HepG2 (cell line): ENCODE measurements at regions not wholly inside any gene's neighbourhood (a gene's known extent, or its start where the extent isn't known, plus 50 kb on each side); places are given as distances from the start of the nearest gene placed in this dataset.

ENCODE experiments used
- ATAC-seq: fragments of 200-7000 bp; cut with Tn5 transposase; 3 replicates; pipeline ENCODE4 v1.9.1; 2020; ENCODE audit warnings: mild to moderate bottlenecking, moderate library complexity
- BruUV-seq: library from RNA; stranded (reverse); fragments of 400-500 nt; replicated peaks from 2 replicates; lab custom pipeline; 2021; lab: Mats Ljungman, UMichigan
- CTCF ChIA-PET: fragments of 300-600 bp; formaldehyde crosslinking; extraction: SDS; loops from one replicate; lab custom pipeline; 2021; ENCODE audit warnings: low total read pairs, inconsistent platforms, low intra/inter-chr PET ratio; lab: Yijun Ruan, JAX
- POLR2A ChIA-PET: fragments of 350-600 bp; sonication (Branson Sonifier 250); formaldehyde crosslinking; loops from one replicate; lab custom pipeline; 2020; ENCODE audit warnings: antibody characterized with exemption, inconsistent platforms; lab: Yijun Ruan, JAX
- DNase-seq: peaks from one replicate; pipeline ENCODE4 v3.0.0-alpha.2; 2015; ENCODE audit warnings: low spot score
- FAIRE-seq: peaks from 3 replicates; lab custom pipeline; 2011; peaks lifted over from hg19 to GRCh38; lab: Jason Lieb, UNC
- H2AFZ ChIP-seq: one replicate; pipeline ENCODE4 v1.6.1; 2011; ENCODE audit warnings: low read length, inconsistent platforms
- H3K27ac ChIP-seq: fragments of 300-600 bp; 3 replicates; pipeline ENCODE4 v1.8.0; 2011; ENCODE audit warnings: mixed run types, mild to moderate bottlenecking, mixed read lengths, low read length, inconsistent platforms; ENCODE audit not compliant: insufficient read depth; ENCODE audit errors: extremely low read length
- H3K27me3 ChIP-seq, 2 experiments: fragments of 200-600 bp in 1 of 2; 2 replicates in 1 of 2; 3 replicates in 1 of 2; pipeline versions ENCODE4 v1.6.0 to v1.8.0; 2011; ENCODE audit warnings: low read length in 2 of 2, mild to moderate bottlenecking in 2 of 2, moderate library complexity in 2 of 2, inconsistent platforms in 1 of 2; ENCODE audit not compliant: insufficient read depth in 2 of 2, control insufficient read depth in 1 of 2
- H3K36me3 ChIP-seq, 2 experiments: fragments of 200-600 bp in 1 of 2; replicated peaks in 1 of 2; 2 replicates in 1 of 2; 3 replicates in 1 of 2; pipeline versions ENCODE4 v1.5.1 to v1.8.0; 2011; ENCODE audit warnings: low read length in 2 of 2, inconsistent platforms in 1 of 2; ENCODE audit not compliant: insufficient read depth in 2 of 2, control insufficient read depth in 1 of 2
- H3K4me1 ChIP-seq: 2 replicates; pipeline ENCODE4 v1.5.1; 2012; ENCODE audit warnings: low read length, inconsistent platforms; ENCODE audit not compliant: insufficient read depth
- H3K4me2 ChIP-seq: 2 replicates; pipeline ENCODE4 v1.6.0; 2011; ENCODE audit warnings: low read depth, low read length, inconsistent platforms
- H3K4me3 ChIP-seq, 3 experiments: fragments of 200-600 bp in 1 of 3; sonication (generic), shearing (Covaris generic) in 1 of 3; replicated peaks in 1 of 3; 2 replicates each; pipeline ENCODE4 v1.5.1; 2011 to 2016; ENCODE audit warnings: low read length in 3 of 3, inconsistent platforms in 2 of 3, low read depth in 2 of 3, mild to moderate bottlenecking in 2 of 3, control low read depth in 1 of 3, mixed read lengths in 1 of 3; ENCODE audit not compliant: insufficient read depth in 1 of 3
- H3K79me2 ChIP-seq: one replicate; pipeline ENCODE4 v1.6.1; 2011; ENCODE audit warnings: low read length, inconsistent platforms; ENCODE audit not compliant: insufficient read depth
- H3K9ac ChIP-seq: 2 replicates; pipeline ENCODE4 v1.6.0; 2011; ENCODE audit warnings: mild to moderate bottlenecking, low read depth, low read length, inconsistent platforms; ENCODE audit not compliant: insufficient read depth
- H3K9me3 ChIP-seq: 2 replicates; pipeline ENCODE4 v1.5.1; 2012; ENCODE audit warnings: mild to moderate bottlenecking, low read length
- H4K20me1 ChIP-seq: 2 replicates; pipeline ENCODE4 v1.6.0; 2011; ENCODE audit warnings: inconsistent platforms, mild to moderate bottlenecking, low read length, moderate library complexity; ENCODE audit not compliant: insufficient read depth
- CBFB ChIP-seq: sonication (generic); formaldehyde crosslinking; IDR thresholded peaks from 2 replicates; pipeline ENCODE4 v1.4.0; 2020; ENCODE audit warnings: missing genetic modification reagents
- CEBPB ChIP-seq: IDR thresholded peaks from 2 replicates; pipeline ENCODE4 v1.6.1; 2011; ENCODE audit warnings: low read depth, low read length, improper control_type of control experiment, borderline replicate concordance
- FOXC1 ChIP-seq: sonication (generic); formaldehyde crosslinking; IDR thresholded peaks from 2 replicates; pipeline ENCODE4 v1.8.0; 2022; ENCODE audit warnings: mild to moderate bottlenecking, missing genetic modification reagents, borderline replicate concordance
- GTF2F1 ChIP-seq: fragments of 150-350 bp; IDR thresholded peaks from 2 replicates; pipeline ENCODE4 v1.6.1; 2014; ENCODE audit warnings: low read length
- GZF1 ChIP-seq: sonication (generic); formaldehyde crosslinking; IDR thresholded peaks from 2 replicates; pipeline ENCODE4 v1.5.1; 2020; ENCODE audit warnings: mild to moderate bottlenecking, missing genetic modification reagents
- HNRNPH1 ChIP-seq: fragments of 200-400 bp; formaldehyde crosslinking; optimal IDR thresholded peaks from 2 replicates; pipeline ENCODE3; 2017; ENCODE audit warnings: mild to moderate bottlenecking, low read depth, low read length
- HNRNPUL1 ChIP-seq: fragments of 200-400 bp; formaldehyde crosslinking; IDR thresholded peaks from 2 replicates; pipeline ENCODE4 v1.6.1; 2017; ENCODE audit warnings: low read depth, mild to moderate bottlenecking, low read length, moderate library complexity
- KDM1A ChIP-seq: IDR thresholded peaks from 2 replicates; pipeline ENCODE4 v1.6.1; 2016; ENCODE audit warnings: missing compliant biosample characterization
- MBD4 ChIP-seq: IDR thresholded peaks from 2 replicates; pipeline ENCODE4 v1.6.1; 2012; ENCODE audit warnings: low read length, inconsistent platforms, borderline replicate concordance
- POLR2AphosphoS2 ChIP-seq: IDR thresholded peaks from 2 replicates; pipeline ENCODE4 v1.6.1; 2011; ENCODE audit warnings: low read depth, low read length, improper control_type of control experiment
- ZNF7 ChIP-seq: IDR thresholded peaks from 2 replicates; pipeline ENCODE4 v1.6.1; 2016; ENCODE audit warnings: missing biosample characterization, missing genetic modification reagents
- ZNF878 ChIP-seq: sonication (generic); formaldehyde crosslinking; IDR thresholded peaks from 2 replicates; pipeline ENCODE4 v1.8.1; 2023; ENCODE audit warnings: mild to moderate bottlenecking, missing genetic modification reagents, moderate library complexity
- WGBS: methylation state at CpG from one replicate; pipeline ENCODE4 v1.1.6; 2017; ENCODE audit warnings: low lambda C conversion rate; 5-methylcytosine and 5-hydroxymethylcytosine counted together
- in situ Hi-C: cut with HindIII; loops from 2 replicates; pipeline ENCODE4 v1.10.0; 2017; ENCODE audit warnings: low pct_unique_long_range_greater_than_20kb; ENCODE audit not compliant: extremely low pct_ligation_motif_present
- intact Hi-C: fragments of 100-400 bp; cut with micrococcal nuclease; formaldehyde crosslinking; loops from one replicate; pipeline ENCODE4 v1.10.0; 2022; ENCODE audit not compliant: unreplicated experiment
- TF ChIP-seq, protein P1 (sequence below): sonication (generic); formaldehyde crosslinking; IDR thresholded peaks from 2 replicates; pipeline ENCODE4 v1.5.1; 2020; ENCODE audit warnings: mild to moderate bottlenecking, missing genetic modification reagents, moderate library complexity
- TF ChIP-seq, protein P2 (sequence below): sonication (generic); formaldehyde crosslinking; IDR thresholded peaks from 2 replicates; pipeline ENCODE4 v1.5.1; 2020; ENCODE audit warnings: missing genetic modification reagents, mild to moderate bottlenecking, borderline replicate concordance

DNA sequence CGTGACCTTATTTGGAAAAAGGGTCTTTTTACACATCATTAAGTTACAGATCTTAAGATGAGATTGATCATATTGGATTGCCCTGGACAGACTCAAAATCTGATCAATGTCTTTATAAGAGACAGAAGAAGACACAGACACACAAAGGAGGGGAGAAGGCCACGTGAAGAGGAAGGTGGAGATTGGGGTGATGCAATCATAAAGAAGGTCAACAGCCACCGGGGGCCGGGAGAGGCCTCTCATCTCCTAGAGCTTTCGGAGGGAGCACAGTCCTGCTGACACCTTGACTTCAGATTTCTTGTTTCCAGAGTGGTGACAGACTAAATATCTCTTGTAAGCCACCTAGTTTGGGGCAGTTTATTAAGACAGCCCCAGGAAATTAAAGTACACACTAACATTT, 204.6 kb upstream of the CSF3R start:
- no peaks in the 10 kb centered on the region for H3K4me1 ChIP-seq
- no peak overlapping the region for H3K4me2 ChIP-seq
- H3K27ac ChIP-seq = no peak overlapping the region
- no peaks in the 10 kb centered on the region for H3K79me2 ChIP-seq
- ChIA-PET POLR2A (no interaction called here), CTCF (no interaction called here)
- DNase-seq = no peak
- no TSS peak for BruUV-seq
- no peaks in the 10 kb centered on the region for H4K20me1 ChIP-seq
- ATAC-seq = no peak
- no peak for TF ChIP-seq ZNF7
- peak; percentile 39; the same call in 1 of the 2 replicates for TF ChIP-seq CEBPB
- intact Hi-C loops = no loop called here
- in situ Hi-C loops = no loop called here
- peaks cover 0 to 13% of the 10 kb centered on the region in 2 experiments; a peak in 3 of 5 replicates for H3K27me3 ChIP-seq
- 1% methylated on average over 4 of the region's 5 CpGs for WGBS
- no peak overlapping the region for H2AFZ ChIP-seq
- H3K4me3 ChIP-seq = no peak overlapping the region
- no peaks in the 10 kb centered on the region for H3K36me3 ChIP-seq
- no peak for FAIRE-seq
- no peaks in the 10 kb centered on the region for H3K9me3 ChIP-seq
- no peak overlapping the region for H3K9ac ChIP-seq

GRCh38 chr1:36675931-36676562, 193.3 kb upstream of the CSF3R start:
- in situ Hi-C loops = no loop called here
- no peak for FAIRE-seq
- intact Hi-C loops = no loop called here
- WGBS = 18% methylated on average over 6 of the region's 6 CpGs
- no peak overlapping the region for H2AFZ ChIP-seq
- peaks cover 0 to 13% of the 10 kb centered on the region in 2 experiments; a peak in 2 of 5 replicates for H3K27me3 ChIP-seq
- no peaks in the 10 kb centered on the region for H3K9me3 ChIP-seq
- no peak overlapping the region for H3K9ac ChIP-seq
- H3K4me1 ChIP-seq = no peaks in the 10 kb centered on the region
- H3K36me3 ChIP-seq = no peaks in the 10 kb centered on the region
- no peak overlapping the region for H3K4me3 ChIP-seq
- no peak overlapping the region for H3K27ac ChIP-seq
- ChIA-PET CTCF (no interaction called here), POLR2A (no interaction called here)
- DNase-seq = no peak
- H3K4me2 ChIP-seq = no peak overlapping the region
- no peaks in the 10 kb centered on the region for H3K79me2 ChIP-seq
- ATAC-seq = no peak
- no TSS peak for BruUV-seq
- H4K20me1 ChIP-seq = no peaks in the 10 kb centered on the region
- no peak for TF ChIP-seq HNRNPH1
- TF ChIP-seq, protein P1, sequence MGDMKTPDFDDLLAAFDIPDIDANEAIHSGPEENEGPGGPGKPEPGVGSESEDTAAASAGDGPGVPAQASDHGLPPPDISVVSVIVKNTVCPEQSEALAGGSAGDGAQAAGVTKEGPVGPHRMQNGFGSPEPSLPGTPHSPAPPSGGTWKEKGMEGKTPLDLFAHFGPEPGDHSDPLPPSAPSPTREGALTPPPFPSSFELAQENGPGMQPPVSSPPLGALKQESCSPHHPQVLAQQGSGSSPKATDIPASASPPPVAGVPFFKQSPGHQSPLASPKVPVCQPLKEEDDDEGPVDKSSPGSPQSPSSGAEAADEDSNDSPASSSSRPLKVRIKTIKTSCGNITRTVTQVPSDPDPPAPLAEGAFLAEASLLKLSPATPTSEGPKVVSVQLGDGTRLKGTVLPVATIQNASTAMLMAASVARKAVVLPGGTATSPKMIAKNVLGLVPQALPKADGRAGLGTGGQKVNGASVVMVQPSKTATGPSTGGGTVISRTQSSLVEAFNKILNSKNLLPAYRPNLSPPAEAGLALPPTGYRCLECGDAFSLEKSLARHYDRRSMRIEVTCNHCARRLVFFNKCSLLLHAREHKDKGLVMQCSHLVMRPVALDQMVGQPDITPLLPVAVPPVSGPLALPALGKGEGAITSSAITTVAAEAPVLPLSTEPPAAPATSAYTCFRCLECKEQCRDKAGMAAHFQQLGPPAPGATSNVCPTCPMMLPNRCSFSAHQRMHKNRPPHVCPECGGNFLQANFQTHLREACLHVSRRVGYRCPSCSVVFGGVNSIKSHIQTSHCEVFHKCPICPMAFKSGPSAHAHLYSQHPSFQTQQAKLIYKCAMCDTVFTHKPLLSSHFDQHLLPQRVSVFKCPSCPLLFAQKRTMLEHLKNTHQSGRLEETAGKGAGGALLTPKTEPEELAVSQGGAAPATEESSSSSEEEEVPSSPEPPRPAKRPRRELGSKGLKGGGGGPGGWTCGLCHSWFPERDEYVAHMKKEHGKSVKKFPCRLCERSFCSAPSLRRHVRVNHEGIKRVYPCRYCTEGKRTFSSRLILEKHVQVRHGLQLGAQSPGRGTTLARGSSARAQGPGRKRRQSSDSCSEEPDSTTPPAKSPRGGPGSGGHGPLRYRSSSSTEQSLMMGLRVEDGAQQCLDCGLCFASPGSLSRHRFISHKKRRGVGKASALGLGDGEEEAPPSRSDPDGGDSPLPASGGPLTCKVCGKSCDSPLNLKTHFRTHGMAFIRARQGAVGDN = no peak
- TF ChIP-seq GZF1 (CRISPR knock-in tag) = peak; percentile 95
- no peak for TF ChIP-seq FOXC1
- no peak for TF ChIP-seq GTF2F1
- TF ChIP-seq HNRNPUL1 = no peak
- 0 out of 2 replicates have a peak, but pooled peaks have one; percentile 7 for TF ChIP-seq KDM1A
- no peak for TF ChIP-seq ZNF878 (CRISPR knock-in tag)
- no peak for TF ChIP-seq POLR2AphosphoS2
- TF ChIP-seq CBFB (CRISPR knock-in tag) = no peak
- TF ChIP-seq MBD4 = no peak
- TF ChIP-seq, protein P2, sequence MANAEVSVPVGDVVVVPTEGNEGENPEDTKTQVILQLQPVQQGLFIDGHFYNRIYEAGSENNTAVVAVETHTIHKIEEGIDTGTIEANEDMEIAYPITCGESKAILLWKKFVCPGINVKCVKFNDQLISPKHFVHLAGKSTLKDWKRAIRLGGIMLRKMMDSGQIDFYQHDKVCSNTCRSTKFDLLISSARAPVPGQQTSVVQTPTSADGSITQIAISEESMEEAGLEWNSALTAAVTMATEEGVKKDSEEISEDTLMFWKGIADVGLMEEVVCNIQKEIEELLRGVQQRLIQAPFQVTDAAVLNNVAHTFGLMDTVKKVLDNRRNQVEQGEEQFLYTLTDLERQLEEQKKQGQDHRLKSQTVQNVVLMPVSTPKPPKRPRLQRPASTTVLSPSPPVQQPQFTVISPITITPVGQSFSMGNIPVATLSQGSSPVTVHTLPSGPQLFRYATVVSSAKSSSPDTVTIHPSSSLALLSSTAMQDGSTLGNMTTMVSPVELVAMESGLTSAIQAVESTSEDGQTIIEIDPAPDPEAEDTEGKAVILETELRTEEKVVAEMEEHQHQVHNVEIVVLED (CRISPR knock-in tag) = no peak
